HL-60 (cell line): ENCODE measurements at regions not wholly inside any gene's neighbourhood (a gene's known extent, or its start where the extent isn't known, plus 50 kb on each side); places are given as distances from the start of the nearest gene placed in this dataset.

Experiments used
- DNase-seq, 2 experiments: peaks; one replicate each; pipeline ENCODE4 v3.0.0-alpha.2; 2010 to 2020; ENCODE audit warnings: low read depth in 1 of 2, low spot score in 1 of 2
- H3K27ac ChIP-seq: fragments of 250-450 bp; sonication (Bioruptor Pico); replicated peaks from 2 replicates; pipeline ENCODE4 v1.5.1; 2020; ENCODE audit warnings: mild to moderate bottlenecking, moderate library complexity
- H3K27me3 ChIP-seq: fragments of 250-450 bp; sonication (Bioruptor Pico); 2 replicates; pipeline ENCODE4 v1.5.1; 2021; ENCODE audit warnings: mild to moderate bottlenecking, moderate library complexity; ENCODE audit not compliant: insufficient read depth, poor library complexity, severe bottlenecking
- H3K4me3 ChIP-seq: replicated peaks from 2 replicates; pipeline ENCODE4 v1.5.1; 2011; ENCODE audit warnings: mild to moderate bottlenecking, control low read depth, low read length; ENCODE audit not compliant: insufficient read depth
- GABPA ChIP-seq: IDR thresholded peaks from 2 replicates; pipeline ENCODE4 v1.6.1; 2012; ENCODE audit warnings: low read depth
- POLR2AphosphoS5 ChIP-seq: IDR thresholded peaks from 2 replicates; pipeline ENCODE4 v1.6.1; 2012; ENCODE audit warnings: low read depth
- SPI1 ChIP-seq: IDR thresholded peaks from 2 replicates; pipeline ENCODE4 v1.6.1; 2012; ENCODE audit warnings: low read depth, mild to moderate bottlenecking, borderline replicate concordance
- TF ChIP-seq, protein P1 (sequence below): IDR thresholded peaks from 2 replicates; pipeline ENCODE4 v1.6.1; 2012; ENCODE audit warnings: low read depth; ENCODE audit not compliant: insufficient replicate concordance
- TF ChIP-seq, protein P2 (sequence below): IDR thresholded peaks from one replicate; pipeline ENCODE4 v1.5.1; 2011; ENCODE audit warnings: low read length, control low read depth, inconsistent platforms; ENCODE audit not compliant: insufficient read depth

DNA sequence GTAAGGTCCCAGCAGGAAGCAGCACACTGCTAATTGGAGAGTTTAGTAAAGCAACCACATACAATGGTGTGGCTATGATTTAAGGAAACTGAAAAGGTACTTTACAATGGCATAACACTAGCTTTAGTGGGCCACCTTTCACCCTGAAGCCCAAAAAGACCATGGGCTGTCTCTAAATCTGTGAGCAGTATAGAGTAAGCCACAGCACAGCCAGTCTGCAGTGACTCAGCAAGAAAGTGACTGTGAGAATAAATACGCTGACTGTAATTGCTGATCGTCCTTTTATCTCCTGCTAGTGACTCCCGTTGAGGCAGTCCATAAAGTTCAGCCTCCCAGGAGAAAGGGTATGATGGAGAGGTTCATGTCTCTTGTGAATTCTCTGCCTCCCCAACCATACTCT lies 679.8 kb upstream of the KIF2B start:
- Histone ChIP-seq H3K27me3 (no peaks in the 10 kb centered on the region), H3K27ac (no peak overlapping the region), H3K4me3 (no peak overlapping the region)
- TF ChIP-seq, protein P1, sequence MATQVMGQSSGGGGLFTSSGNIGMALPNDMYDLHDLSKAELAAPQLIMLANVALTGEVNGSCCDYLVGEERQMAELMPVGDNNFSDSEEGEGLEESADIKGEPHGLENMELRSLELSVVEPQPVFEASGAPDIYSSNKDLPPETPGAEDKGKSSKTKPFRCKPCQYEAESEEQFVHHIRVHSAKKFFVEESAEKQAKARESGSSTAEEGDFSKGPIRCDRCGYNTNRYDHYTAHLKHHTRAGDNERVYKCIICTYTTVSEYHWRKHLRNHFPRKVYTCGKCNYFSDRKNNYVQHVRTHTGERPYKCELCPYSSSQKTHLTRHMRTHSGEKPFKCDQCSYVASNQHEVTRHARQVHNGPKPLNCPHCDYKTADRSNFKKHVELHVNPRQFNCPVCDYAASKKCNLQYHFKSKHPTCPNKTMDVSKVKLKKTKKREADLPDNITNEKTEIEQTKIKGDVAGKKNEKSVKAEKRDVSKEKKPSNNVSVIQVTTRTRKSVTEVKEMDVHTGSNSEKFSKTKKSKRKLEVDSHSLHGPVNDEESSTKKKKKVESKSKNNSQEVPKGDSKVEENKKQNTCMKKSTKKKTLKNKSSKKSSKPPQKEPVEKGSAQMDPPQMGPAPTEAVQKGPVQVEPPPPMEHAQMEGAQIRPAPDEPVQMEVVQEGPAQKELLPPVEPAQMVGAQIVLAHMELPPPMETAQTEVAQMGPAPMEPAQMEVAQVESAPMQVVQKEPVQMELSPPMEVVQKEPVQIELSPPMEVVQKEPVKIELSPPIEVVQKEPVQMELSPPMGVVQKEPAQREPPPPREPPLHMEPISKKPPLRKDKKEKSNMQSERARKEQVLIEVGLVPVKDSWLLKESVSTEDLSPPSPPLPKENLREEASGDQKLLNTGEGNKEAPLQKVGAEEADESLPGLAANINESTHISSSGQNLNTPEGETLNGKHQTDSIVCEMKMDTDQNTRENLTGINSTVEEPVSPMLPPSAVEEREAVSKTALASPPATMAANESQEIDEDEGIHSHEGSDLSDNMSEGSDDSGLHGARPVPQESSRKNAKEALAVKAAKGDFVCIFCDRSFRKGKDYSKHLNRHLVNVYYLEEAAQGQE, result no peak
- TF ChIP-seq GABPA (no peak), POLR2AphosphoS5 (no peak), SPI1 (no peak)
- TF ChIP-seq, protein P2, sequence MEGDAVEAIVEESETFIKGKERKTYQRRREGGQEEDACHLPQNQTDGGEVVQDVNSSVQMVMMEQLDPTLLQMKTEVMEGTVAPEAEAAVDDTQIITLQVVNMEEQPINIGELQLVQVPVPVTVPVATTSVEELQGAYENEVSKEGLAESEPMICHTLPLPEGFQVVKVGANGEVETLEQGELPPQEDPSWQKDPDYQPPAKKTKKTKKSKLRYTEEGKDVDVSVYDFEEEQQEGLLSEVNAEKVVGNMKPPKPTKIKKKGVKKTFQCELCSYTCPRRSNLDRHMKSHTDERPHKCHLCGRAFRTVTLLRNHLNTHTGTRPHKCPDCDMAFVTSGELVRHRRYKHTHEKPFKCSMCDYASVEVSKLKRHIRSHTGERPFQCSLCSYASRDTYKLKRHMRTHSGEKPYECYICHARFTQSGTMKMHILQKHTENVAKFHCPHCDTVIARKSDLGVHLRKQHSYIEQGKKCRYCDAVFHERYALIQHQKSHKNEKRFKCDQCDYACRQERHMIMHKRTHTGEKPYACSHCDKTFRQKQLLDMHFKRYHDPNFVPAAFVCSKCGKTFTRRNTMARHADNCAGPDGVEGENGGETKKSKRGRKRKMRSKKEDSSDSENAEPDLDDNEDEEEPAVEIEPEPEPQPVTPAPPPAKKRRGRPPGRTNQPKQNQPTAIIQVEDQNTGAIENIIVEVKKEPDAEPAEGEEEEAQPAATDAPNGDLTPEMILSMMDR, result no peak
- DNase-seq, result no peak

DNA sequence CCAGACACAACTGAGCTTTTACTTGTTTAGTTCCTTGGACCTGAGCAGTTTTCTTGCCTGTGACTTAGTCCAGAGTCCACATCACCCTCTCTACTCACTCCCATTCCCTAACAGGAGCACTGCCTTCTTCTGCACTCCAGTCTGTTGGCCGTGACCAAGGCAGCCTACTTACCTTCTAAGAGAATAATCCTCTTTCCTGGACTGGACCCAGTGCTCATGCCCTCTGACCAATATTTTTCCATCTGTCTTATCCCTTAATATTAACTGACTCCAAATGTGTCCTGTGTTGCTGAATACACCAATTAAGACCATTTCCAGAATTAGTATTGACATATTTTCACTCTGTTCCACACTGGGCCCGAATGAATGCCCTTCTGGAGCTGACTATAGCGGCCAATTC lies 681.0 kb upstream of the KIF2B start:
- Histone ChIP-seq H3K27me3 (no peaks in the 10 kb centered on the region), H3K27ac (no peak overlapping the region), H3K4me3 (no peak overlapping the region)
- no peak for TF ChIP-seq POLR2AphosphoS5
- TF ChIP-seq SPI1, result no peak
- TF ChIP-seq GABPA, result no peak
- TF ChIP-seq, protein P2, result no peak
- TF ChIP-seq, protein P1, result no peak
- DNase-seq, result no peak

DNA sequence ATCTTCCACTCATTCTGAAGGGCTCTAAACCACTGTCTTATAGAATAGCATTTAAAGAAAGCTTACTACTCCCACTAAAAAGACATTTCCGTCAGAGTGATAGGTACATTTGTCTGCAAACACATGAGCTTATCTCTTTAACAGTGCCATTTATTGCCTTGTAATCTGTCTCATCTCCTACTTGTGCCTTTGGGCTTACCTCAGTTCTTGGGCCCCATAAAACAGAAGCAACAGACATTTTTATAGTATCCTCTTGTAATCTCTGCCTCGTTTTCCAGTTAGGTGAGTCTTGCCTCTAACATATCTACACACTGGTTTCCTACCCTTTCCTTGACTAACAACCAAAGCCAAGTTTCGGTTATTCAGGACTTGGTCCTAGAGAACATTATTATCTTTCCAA lies 681.4 kb upstream of the KIF2B start:
- H3K27ac ChIP-seq, result no peak overlapping the region
- DNase-seq, result no peak

More for the DNA sequence above, 681.4 kb upstream of the KIF2B start:
- Histone ChIP-seq H3K4me3 (no peak overlapping the region), H3K27me3 (no peaks in the 10 kb centered on the region)
- TF ChIP-seq, protein P2, result no peak
- TF ChIP-seq POLR2AphosphoS5, result no peak
- no peak for TF ChIP-seq SPI1
- TF ChIP-seq GABPA, result no peak
- TF ChIP-seq, protein P1, result no peak
